ENCODE measurements at regions not wholly inside any gene's neighbourhood (a gene's known extent, or its start where the extent isn't known, plus 50 kb on each side); places are given as distances from the start of the nearest gene placed in this dataset.
"Not testable (repeated sequence)": the region's sequence is repeated elsewhere in the genome, so short reads cannot be mapped to it uniquely, and the experiment has no call there.

DNA sequence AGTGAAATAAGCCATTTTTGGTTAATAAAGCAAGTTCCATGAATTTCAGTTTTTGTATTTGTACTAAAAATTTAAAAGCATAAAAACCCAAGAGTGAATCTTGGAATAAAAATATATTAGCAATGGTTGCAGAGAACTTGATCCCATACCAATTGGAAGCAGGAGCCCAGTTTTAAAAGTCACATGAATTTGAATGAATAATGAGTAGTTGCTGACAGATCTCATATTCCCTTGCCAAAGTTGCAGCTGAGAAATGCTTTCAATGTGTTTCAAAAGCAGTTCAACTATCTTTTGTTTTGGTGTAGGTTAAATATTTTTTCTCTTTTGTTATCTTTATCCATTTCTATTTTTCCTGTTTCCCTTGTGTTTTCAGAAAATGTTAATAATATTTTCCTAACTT is 818.6 kb downstream of the CDH18 start:
- DNase-seq, result no peak

DNA sequence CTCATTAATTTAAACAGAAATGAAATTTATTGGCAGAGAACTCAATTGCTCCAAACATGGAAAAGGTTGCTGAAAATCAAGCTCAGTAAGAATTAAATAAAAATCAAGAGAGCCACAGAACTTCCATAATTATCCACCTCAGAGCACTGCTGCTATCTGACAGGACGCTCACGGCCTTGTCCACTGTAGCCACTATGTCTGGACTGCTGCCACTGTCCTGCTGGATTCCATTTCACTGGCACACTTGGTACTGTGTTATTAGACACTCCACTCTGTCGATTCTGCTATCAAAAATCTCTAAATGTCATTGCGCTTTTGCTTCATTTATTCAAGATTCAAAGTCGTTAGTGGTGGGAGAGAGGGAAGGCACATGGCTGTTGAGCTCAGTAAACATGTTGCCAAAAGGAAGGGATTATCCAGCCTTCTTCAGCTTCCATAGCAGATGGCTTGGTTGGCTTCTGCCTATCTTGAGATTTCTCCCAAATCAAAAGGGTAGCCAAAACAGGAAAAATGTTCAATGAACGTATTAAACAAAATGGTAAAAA is 815.0 kb downstream of the CDH18 start:
- DNase-seq, result no peak

DNA sequence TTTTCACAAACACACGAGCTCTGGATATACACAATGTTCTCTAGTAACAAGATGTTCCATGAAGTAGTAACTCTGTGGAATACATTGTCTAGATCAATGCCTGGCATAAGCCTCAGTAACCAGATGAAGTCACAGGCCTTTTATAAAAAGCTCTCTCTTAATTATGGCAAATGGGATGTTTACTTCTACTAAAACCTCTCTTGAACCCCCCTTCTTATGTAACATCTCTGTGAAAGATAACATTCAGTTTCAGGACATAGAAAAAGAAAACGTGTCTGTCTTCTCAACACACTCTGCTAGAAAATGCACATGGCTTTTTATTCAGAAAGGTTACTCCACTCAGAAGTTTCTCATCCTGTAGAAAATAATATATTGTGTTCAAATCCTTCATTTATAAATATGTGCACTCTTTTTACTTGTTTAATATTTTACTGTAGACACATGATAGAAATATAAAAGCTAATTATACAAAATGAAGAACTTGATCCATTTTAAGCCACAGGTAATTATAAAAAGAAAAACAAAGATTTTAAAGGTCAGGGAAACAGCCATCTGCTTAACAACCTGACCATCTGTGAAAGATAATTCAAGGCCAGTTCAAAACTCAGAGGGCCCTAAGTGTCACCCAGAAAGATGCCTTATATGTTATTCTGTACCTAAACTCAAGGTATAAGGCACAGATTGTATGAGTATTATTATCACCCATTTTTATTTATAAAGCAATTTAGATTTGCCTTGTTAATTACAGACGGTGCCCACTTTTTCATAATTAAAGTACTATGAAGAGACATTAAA is 812.0 kb downstream of the CDH18 start:
- no peak for DNase-seq

DNA sequence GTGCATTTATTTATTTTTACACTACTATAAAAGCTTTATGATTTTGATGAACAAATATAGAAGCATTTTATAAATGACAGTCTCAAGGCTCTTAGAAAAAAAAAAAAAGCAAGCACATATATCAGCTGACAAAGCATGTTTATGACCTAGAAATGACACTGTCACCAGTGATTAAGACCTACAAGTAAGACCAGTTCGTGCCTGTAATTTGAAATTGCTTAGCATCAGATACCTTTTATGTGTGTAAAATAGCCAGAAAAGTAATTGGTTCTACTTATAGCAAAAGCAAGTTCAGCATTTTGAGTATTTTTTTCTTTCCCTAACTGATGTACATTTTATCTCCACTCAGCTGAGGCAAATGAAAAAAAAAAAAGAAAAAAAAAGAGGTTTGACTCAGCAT is 808.4 kb downstream of the CDH18 start:
- no peak for DNase-seq

DNA sequence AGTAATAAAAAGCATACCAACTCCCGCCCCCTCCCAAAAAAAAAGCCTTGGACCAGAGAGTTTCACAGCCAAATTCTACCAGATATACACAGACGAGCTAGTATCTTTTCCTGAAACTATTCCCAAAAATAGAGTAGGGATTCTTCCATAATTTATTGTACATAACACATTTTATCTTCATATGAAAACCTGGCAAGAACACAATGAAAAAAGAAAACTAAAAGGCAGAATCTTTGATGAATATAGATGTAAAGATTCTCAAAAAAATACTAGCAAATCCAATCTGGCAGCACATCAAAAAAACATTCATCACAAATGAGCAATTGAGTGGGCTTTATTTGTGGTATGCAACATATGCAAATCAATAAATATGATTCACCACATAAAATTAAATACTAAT is 798.8 kb downstream of the CDH18 start:
- no peak for DNase-seq

DNA sequence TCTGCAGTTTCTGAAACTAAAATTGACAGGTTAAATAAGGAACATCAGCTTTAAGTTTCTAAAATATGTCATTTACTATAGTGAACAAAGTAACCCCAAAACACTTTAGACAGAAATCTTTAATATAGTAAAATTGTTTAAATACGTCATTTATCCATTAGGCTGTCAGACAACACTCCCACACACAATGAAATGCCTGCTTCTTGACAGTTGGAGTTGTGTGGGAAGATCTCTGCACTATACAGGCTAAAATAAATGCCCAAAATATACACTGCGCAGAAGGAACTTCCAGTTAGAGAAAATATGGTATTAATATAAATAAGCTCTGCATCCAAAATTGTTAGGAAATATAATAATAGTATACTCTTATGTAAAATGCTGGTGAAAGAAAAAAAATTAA is 794.4 kb downstream of the CDH18 start:
- no peak for DNase-seq

DNA sequence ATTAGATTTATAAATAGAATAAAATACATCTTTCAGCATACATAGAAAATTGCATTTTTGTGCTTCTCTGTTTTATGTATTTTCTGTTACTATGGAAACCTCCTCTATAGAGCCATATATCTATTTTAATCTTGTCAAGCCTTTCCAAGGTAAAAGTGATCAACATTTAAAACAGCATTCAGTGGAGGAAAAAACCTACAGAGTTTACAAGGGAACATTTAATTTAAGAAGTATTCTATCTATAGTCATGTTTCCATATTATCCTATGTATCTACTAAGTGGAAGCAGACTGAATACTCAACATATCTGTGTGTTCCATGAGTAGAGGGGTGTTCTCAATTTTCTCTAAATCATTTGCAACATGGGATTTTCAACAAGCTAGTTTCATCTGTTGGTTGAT is 791.4 kb downstream of the CDH18 start:
- DNase-seq, result no peak

DNA sequence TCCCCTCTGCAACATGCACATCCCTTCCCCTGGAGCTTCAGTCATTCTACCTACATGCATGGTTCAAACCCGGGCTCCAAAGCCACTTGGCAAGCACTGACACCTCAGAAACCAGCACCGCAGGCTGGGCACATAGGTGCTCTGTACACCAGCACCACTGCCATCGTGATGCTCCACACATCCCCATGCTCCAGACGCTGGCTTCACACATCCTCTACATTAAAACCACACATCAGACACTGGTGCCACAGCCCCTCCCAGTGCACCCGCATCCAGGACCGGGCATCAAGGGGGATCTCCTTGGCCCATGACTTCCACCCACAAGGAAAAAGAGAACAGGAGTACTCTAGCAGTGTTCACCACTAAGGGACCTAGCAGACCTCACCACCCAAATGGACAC is 787.7 kb downstream of the CDH18 start:
- DNase-seq, result no peak

DNA sequence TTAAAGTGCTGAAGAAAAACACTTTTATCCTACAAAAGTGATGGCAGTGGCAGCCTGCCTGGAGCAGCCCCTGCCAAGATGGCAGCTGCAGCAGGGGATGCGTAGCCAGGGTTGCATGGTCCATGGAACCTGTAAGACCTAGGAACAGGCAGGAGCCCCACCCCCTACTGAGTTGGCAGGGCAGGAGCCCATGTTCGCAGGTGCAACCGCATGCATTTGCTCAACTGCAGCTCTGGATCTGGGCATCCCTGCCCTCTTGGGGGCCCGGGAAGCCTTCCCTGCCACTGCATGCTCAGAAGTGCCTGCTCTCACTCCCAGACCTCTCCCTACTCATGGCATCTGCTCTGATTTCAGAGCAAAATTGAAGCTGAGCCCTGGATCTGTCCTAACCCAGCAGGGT is 779.6 kb downstream of the CDH18 start:
- no peak for DNase-seq

DNA sequence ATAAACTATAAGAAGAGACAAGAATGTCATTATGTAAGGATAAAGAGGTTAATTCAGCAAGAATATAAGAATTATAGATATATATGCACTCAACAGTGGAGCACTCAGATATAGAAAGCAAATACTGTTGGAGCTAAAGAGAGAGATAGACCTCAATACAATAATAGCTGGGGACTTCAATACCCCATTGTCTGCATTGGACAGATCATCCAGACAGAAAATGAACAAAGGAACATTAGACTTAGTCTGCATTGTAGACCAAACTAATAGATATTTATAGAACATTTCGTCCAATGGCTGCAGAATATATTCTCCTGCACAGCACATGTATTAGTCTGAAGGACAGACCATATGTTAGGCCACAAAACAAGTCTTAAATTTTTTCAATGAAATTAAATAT is 777.1 kb downstream of the CDH18 start:
- DNase-seq, result no peak

DNA sequence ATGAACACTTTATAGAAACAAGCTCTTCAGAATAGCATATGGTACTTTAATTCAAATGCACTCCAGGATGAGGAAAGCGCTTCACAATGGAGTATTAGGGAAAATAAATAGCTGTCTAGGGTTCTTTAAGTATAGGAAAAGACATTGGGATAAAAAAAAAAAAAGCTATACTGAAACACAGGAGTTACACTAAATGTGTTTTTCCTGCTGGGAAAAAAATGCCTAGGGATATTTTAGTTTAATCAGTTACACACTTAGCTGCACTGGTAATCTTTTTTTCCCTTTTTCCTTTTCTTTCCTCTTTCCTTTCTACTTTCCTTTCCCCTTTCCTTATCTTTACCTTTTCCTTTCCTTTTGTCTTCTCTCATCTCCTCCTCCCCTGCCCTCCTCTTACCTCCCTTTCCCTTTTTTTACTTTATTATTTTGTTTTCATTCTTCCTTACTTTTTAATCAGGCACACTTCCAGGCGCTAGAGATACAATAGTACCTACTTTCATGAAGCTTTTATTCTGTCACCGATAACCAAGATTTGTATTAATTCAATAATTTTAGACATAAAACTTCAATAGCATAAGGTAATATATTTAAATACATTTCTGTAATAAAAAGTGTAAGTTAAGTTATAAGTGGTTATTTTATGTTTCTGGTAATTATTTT is 758.7 kb downstream of the CDH18 start:
- DNase-seq, result no peak

DNA sequence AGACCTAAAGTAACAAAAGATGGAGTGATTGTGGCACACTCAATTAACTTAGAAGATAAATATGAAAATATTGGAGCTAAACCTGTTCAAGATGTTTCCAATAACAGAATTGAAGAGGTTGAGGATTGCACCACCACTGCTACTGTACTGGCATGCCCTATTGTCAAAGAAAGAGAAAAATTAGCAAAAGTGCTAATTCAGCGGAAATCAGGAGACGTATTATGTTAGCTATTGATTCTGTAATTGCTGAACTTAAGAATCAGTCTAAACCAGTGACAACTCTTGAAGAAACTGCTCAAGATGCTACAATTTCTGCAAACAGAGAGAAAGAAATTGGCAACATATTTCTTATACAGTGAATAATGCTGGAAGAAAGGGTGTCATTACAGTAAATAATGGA is 754.4 kb downstream of the CDH18 start:
- DNase-seq, result no peak

DNA sequence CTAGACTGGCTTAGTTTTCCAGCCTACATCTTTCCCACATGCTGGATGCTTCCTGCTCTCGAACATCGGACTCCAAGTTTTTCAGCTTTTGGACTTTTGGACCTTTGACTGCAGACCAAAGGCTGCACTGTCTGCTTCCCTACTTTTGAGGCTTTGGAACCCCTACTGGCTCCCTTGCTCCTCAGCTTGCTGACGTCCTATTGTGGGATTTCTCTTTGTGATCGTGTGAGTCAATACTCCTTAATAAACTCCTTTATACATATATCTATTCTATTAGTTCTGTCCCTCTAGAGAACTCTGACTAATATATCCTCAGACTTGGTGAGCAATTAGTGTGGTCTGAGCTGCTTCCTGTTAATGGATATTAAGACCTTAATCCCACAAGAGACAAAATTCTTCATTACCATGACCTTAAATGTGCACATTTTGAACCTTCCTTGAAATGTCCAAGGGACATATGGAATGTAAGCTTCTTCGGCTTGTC is 752.9 kb downstream of the CDH18 start:
- DNase-seq, result no peak

DNA sequence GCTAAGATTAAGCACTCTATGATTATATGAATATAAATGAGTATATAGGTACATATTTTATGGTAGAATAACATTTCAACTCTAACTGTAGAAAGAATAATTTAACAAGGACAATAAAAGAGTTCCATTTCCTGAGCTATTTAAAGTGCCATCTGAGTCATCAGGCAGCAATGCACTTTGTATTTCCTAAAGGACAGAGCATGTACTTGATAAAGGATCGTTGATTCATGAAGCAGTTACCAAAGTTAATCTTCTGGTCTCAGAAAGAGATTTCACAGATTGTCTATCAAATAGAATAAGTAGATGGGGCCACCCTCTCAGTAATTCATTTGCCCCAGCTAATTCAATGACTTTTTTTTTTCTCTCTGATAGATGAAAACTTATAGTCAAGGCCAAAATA is 747.8 kb downstream of the CDH18 start:
- DNase-seq, result no peak

DNA sequence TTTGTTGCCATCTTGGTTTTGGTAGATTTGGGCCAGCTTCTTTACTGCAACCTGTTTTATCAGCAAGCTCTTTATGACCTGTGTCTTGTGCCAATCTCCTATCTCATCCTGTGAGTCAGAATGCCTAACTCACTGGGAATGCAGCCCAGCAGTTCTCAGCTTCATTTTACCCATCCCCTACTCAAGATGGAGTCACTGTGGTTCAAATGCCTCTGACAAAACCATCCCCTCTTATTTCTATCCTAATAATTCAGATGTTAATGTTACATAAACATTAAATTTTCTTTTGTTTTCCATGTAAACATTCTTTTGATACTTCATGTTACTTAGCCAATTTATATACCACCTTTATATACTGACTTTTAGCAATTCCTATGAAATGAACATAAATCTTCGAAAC is 746.3 kb downstream of the CDH18 start:
- DNase-seq, result no peak

DNA sequence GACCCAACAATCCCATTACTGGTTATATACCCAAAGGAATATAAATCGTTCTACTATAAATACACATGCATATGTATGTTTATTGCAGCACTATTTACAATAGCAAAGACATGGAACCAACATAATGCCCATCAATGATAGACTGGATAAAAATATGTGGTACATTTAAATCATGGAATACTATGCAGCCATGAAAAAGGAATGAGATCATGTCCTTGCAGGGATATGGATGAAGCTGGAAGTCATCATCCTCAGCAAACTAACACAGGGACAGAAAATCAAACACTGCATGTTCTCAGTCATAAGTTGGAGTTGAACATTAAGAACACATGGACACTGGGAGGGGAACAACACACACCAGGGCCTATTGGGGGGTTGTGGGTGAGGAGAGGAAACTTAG is 741.8 kb downstream of the CDH18 start:
- not testable (repeated sequence) for DNase-seq

DNA sequence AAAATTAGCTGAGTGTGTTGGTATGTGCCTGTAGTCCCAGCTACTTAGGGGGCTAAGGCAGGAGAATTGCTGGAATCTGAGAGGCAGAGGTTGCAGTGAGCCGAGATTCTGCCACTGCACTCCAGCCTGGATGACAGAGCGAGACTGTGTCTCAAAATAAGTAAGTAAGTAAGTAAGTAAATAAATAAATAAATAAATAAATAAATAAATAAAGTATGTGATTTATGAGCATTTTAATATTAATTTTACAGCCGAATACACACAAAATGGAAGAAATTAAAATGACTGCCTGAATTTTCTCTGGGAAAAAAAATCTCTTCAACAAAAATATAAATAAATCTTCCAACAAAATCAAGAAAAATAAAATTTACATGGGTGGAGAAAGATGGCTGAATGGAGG is 740.7 kb downstream of the CDH18 start:
- DNase-seq, result no peak

DNA sequence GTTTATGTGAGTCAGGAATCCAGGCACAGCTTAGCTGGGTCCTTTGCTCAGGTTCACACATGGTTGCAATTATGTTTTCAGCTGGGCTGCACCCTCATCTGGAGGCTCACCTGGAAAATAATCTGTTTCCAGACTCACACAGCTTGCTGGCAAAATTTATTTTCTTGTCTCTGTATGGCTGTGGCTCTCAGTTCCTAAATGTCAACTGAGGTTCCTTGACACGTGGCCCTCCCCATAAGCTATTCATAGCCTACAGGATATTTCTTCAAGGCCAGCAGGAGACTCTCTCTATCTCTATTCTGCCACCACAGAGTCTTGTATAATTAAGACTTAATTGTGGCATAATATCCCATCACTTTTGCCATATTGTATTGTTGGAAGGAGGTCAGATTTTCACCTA is 732.0 kb downstream of the CDH18 start:
- no peak for DNase-seq

DNA sequence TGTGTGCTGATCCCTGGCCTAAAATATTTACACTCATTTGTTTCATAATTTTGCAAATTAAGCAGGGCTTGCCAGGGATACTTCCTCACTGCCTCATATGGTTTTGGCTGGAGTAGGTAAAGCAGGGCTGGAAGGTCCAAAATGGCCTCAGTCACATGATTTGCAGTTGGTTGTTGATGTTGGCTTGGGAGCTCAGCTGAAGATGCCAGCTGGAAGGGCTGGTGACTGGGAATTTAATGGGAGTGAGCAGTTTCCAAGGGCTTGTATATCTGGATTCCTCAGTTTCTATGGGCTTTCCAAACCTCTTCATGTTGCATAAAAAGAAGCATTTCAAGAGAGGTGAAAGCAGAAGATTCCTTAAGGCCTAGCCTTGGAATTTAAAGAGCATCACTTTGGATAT is 729.3 kb downstream of the CDH18 start:
- DNase-seq, result no peak

DNA sequence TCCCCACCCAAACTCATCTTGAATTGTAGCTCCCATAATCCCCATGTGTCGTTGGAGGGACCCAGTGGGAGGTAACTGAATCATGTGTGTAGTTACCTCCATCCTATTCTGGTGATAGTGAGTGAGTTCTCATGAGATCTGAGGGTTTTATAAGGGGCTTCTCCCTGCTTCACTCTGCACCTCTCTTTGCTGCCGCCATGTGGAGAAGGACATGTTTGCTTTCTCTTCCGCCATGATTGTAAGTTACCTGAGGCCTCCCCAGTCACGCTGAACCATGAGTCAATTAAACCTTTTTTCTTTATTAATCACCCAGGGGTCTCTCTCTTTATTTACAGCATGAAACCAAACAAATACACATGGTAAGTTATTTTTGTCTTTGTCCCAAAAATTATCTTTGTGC is 726.1 kb downstream of the CDH18 start:
- DNase-seq, result no peak

DNA sequence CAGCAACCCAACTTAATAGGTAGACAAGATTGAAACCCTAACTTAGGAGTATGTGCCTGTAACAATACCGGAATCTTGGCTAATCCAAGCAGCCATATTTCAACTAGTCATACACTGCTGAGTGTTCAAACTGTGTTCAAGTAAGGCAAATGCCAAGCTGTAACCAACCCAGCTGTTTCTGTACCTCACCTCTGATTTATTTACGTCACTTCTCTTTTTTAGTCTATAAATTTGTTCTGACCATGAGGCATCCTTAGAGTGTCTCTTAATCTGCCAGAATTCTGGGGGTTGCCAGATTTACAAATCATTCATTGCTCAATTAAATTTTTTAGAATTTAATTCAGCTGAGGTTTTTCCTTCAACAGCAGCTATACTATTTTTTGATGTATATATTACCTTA is 723.2 kb downstream of the CDH18 start:
- DNase-seq, result no peak

DNA sequence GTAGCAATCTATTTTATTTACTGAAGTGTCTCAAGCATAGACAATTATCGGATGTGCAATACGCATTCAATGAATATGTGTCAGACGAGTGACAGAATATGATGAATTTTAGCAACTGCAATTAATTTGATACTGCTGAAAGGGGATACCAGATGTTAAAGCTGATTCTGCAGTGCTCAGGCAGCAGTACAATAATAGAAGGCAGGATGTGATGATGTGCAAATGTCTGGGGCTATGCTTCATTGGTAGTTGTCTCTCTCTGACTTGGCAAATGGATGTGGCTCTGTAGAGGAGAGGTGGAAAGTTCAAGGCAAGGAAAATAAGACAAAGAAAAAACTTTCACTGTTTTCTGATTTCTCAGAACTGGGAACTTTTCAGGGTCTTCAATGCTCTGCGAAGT is 721.2 kb downstream of the CDH18 start:
- no peak for DNase-seq

DNA sequence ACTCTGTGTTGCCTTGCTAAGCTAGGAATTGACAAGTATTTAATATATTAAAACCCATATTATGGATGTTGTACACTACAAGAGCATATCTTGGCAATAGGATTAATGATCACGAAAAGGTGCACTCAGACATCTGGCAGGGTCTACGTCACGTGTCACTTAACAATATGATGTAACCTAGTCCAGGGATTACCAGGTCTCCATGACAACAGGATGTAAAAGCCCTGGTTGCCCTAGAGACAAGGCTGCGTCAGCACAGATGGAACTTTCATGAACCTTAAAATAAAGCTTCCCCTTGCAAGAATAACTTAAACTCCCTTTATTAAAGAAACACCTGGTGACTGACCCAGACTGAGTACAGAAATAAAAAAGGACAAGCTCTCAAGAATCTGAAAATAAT is 717.8 kb downstream of the CDH18 start:
- no peak for DNase-seq

DNA sequence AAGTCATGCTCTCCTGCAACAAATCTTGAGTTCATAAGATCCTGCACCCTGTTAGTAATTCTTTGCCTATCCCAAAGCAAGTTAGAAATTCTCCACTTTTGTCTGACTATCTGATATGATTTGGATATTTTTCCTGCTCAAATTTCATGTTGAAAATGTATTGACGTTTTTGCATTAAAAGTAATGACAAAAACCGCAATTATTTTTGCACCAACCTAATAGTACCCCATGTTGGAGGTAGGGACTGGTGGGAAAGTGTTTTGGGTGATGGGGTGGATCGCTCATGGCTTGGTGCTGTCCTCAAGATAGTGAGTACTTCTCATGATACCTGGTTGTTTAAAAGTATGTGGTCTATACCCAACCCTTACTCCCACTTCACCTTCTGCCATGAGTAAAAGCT is 713.4 kb downstream of the CDH18 start:
- DNase-seq, result no peak

DNA sequence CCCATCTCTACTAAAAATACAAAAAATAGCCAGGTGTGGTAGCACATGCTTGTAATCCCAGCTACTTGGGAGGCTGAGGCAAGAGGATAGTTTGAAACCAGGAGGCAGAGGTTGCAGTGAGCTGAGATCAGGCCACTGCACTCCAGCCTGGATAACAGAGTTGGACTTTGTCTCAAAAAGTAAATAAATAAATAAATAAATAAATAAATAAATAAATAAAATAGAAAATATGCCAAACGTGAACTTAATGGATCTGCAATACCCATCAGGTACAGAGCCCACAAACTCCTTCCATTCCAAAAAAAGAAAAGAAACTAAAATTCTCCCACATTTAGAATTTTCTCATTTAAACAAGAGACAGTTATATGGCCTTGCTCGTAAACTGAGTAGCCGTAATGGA is 702.7 kb downstream of the CDH18 start:
- no peak for DNase-seq
